Activated CD4-positive, alpha-beta T cell treated with anti-CD3 and anti-CD28 coated beads for 36 hours (primary cell): ENCODE measurements at regions not wholly inside any gene's neighbourhood (a gene's known extent, or its start where the extent isn't known, plus 50 kb on each side); places are given as distances from the start of the nearest gene placed in this dataset.
"Not testable (repeated sequence)": the region's sequence is repeated elsewhere in the genome, so short reads cannot be mapped to it uniquely, and the experiment has no call there.

Experiments
- ATAC-seq: fragments of 200-7000 bp; cut with Tn5 transposase; one replicate; pipeline ENCODE4 v1.10.0; 2021; ENCODE audit warnings: mild to moderate bottlenecking, moderate library complexity
- CTCF ChIA-PET: fragments of 350-600 bp; sonication (Branson Sonifier 250); formaldehyde crosslinking; loops from one replicate; lab custom pipeline; 2021; ENCODE audit warnings: antibody characterized with exemption; lab: Charles Lee
- POLR2A ChIA-PET: fragments of 350-600 bp; sonication (Branson Sonifier 250); formaldehyde crosslinking; loops from one replicate; lab custom pipeline; 2021; ENCODE audit warnings: antibody characterized with exemption, inconsistent platforms; lab: Charles Lee
- DNase-seq: peaks from one replicate; pipeline ENCODE4 v3.0.0-alpha.2; 2020
- H3K27ac Mint-ChIP-seq: one replicate; pipeline ENCODE4 v1.8.0; 2021; ENCODE audit warnings: mixed read lengths
- H3K27me3 Mint-ChIP-seq: one replicate; pipeline ENCODE4 v1.8.0; 2021; ENCODE audit warnings: mixed read lengths
- H3K36me3 Mint-ChIP-seq: one replicate; pipeline ENCODE4 v1.8.0; 2021; ENCODE audit warnings: low read depth, mixed read lengths
- H3K4me1 Mint-ChIP-seq: one replicate; pipeline ENCODE4 v1.8.0; 2021; ENCODE audit warnings: mixed read lengths
- H3K4me3 Mint-ChIP-seq: one replicate; pipeline ENCODE4 v1.8.0; 2021; ENCODE audit warnings: mild to moderate bottlenecking, moderate library complexity, mixed read lengths
- H3K9me3 Mint-ChIP-seq: one replicate; pipeline ENCODE4 v1.8.0; 2021; ENCODE audit warnings: low read depth, mixed read lengths
- intact Hi-C, 2 experiments: fragments of 100-400 bp; cut with DNase I in 1 of 2; cut with micrococcal nuclease in 1 of 2; formaldehyde crosslinking; loops; one replicate each; pipeline versions ENCODE4 v1.14.2 to v1.15.1; 2022 to 2024; cut with DNase I, micrococcal nuclease

DNA sequence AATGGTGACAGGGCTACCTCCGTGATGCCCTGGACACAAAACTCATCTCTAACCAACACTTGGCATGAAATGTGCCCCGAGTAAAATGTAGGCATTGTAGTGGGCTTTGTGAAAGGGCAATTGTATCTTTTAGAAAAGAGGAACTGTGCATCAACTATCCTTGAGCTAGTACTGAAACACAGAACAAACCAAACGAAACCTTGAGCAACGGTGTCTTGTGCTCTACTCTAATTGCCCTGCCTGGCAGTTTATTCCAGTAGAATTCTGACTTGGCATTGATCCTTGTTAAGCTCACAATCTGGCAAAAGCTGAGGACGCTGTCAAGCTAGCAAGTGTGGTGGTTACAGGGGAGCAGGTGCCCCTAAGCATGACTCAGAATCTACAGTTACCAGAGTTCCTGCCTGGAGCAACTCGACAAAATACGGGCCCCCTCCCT is 707.1 kb upstream of the SPRY2 start:
- ChIA-PET POLR2A (no interaction called here), CTCF (no interaction called here)
- intact Hi-C loops, result no loop called here
- DNase-seq, result no peak
- Mint-ChIP-seq H3K4me1 (no peaks in the 10 kb centered on the region), H3K36me3 (no peaks in the 10 kb centered on the region), H3K4me3 (no peak overlapping the region), H3K27me3 (no peaks in the 10 kb centered on the region), H3K27ac (no peak overlapping the region), H3K9me3 (peaks cover 3% of the 10 kb centered on the region)
- ATAC-seq, result no peak

DNA sequence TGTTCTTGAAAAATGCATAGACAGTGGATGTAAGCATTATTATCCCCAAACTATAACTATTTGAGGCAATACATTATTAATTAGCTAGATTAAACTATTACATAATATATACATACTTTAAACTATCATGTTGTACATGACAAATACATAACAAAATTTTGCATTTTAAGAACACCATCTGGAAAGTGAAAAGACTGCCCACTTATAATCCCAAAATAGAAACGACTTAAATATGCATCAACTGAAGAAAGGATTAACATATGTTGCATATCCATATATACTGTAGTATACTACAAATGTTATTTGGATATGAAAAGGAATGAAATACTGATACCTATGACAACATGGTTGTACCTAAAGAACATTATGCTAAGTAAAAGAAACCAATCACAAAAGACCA is 700.8 kb upstream of the SPRY2 start:
- intact Hi-C loops, result no loop called here
- no peak overlapping the region for H3K27ac Mint-ChIP-seq
- H3K4me3 Mint-ChIP-seq, result no peak overlapping the region
- ChIA-PET POLR2A (no interaction called here), CTCF (no interaction called here)
- peaks cover 7% of the 10 kb centered on the region for H3K9me3 Mint-ChIP-seq
- ATAC-seq (no peak), DNase-seq (no peak)
- H3K36me3 Mint-ChIP-seq, result no peaks in the 10 kb centered on the region
- H3K27me3 Mint-ChIP-seq, result no peaks in the 10 kb centered on the region
- H3K4me1 Mint-ChIP-seq, result no peaks in the 10 kb centered on the region

GRCh38 chr13:81031996-81032395 is 691.1 kb upstream of the SPRY2 start:
- no peak overlapping the region for H3K27ac Mint-ChIP-seq
- no peaks in the 10 kb centered on the region for H3K4me1 Mint-ChIP-seq
- ChIA-PET POLR2A (no interaction called here), CTCF (no interaction called here)
- DNase-seq, result no peak
- H3K27me3 Mint-ChIP-seq, result no peaks in the 10 kb centered on the region
- H3K4me3 Mint-ChIP-seq, result no peak overlapping the region
- no peak for ATAC-seq
- H3K36me3 Mint-ChIP-seq, result no peaks in the 10 kb centered on the region
- peaks cover 3% of the 10 kb centered on the region for H3K9me3 Mint-ChIP-seq
- intact Hi-C loops, result no loop called here

GRCh38 chr13:81025091-81025490 is 684.2 kb upstream of the SPRY2 start:
- no peaks in the 10 kb centered on the region for H3K36me3 Mint-ChIP-seq
- H3K9me3 Mint-ChIP-seq, result peaks cover 7% of the 10 kb centered on the region
- no peaks in the 10 kb centered on the region for H3K4me1 Mint-ChIP-seq
- H3K27ac Mint-ChIP-seq, result no peak overlapping the region
- DNase-seq (no peak), ATAC-seq (no peak)
- ChIA-PET CTCF (no interaction called here), POLR2A (no interaction called here)
- no peak overlapping the region for H3K4me3 Mint-ChIP-seq
- no peaks in the 10 kb centered on the region for H3K27me3 Mint-ChIP-seq
- intact Hi-C loops, result no loop called here

DNA sequence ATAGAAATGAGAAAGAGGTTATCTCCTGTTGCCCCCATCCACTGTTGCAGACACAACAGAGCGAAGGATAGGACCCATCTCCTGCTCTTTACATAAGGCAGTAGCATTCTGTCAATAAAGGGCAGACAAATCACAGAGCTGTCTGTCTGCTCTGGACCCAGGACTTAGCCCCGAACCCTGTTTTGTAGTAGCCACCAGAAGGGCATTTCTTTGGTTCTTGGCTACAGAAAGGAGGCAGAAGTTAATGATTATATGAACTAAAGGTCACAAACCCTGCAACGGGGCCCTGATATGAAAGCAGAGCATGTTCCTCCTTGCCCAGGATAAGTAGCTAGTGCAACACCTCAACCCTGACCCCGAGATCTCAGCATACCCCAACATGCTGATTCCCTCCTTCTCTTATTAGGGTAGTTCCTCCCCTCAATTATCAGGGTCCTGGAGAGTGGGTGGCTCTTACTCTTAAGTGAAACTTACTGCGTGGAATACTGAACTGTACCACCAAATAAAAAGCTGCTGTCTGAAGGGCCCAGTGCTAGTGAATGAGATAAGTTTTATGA is 680.4 kb upstream of the SPRY2 start:
- no peak overlapping the region for H3K27ac Mint-ChIP-seq
- DNase-seq, result no peak
- ChIA-PET POLR2A (no interaction called here), CTCF (no interaction called here)
- H3K4me1 Mint-ChIP-seq, result no peaks in the 10 kb centered on the region
- ATAC-seq, result no peak
- H3K36me3 Mint-ChIP-seq, result no peaks in the 10 kb centered on the region
- no peaks in the 10 kb centered on the region for H3K27me3 Mint-ChIP-seq
- H3K9me3 Mint-ChIP-seq, result peaks cover 9% of the 10 kb centered on the region
- no peak overlapping the region for H3K4me3 Mint-ChIP-seq
- intact Hi-C loops, result no loop called here

GRCh38 chr13:81020010-81020409 is 679.1 kb upstream of the SPRY2 start:
- ATAC-seq (no peak), DNase-seq (no peak)
- Mint-ChIP-seq H3K9me3 (peaks cover 10% of the 10 kb centered on the region), H3K27ac (no peak overlapping the region), H3K27me3 (no peaks in the 10 kb centered on the region), H3K36me3 (no peaks in the 10 kb centered on the region), H3K4me3 (no peak overlapping the region), H3K4me1 (no peaks in the 10 kb centered on the region)
- CTCF ChIA-PET, result no interaction called here
- intact Hi-C loops, result no loop called here
- POLR2A ChIA-PET, result no interaction called here

GRCh38 chr13:81018936-81019335 is 678.0 kb upstream of the SPRY2 start:
- Mint-ChIP-seq H3K4me3 (no peak overlapping the region), H3K27ac (no peak overlapping the region), H3K9me3 (peaks cover 14% of the 10 kb centered on the region), H3K4me1 (no peaks in the 10 kb centered on the region), H3K36me3 (no peaks in the 10 kb centered on the region), H3K27me3 (no peaks in the 10 kb centered on the region)
- ChIA-PET CTCF (interaction anchor here (0.5 to 2.6 kb wide), 3 partner anchors 9 to 494 kb away, joined by 3 to 16 read pairs (median 3); no protein-coding TSS in a partner anchor), POLR2A (no interaction called here)
- DNase-seq, result no peak
- no peak for ATAC-seq
- intact Hi-C loops, result loop anchor here in 1 of 2 experiments (2.0 kb wide), 1 partner anchor 676 kb away; no protein-coding TSS in a partner anchor

DNA sequence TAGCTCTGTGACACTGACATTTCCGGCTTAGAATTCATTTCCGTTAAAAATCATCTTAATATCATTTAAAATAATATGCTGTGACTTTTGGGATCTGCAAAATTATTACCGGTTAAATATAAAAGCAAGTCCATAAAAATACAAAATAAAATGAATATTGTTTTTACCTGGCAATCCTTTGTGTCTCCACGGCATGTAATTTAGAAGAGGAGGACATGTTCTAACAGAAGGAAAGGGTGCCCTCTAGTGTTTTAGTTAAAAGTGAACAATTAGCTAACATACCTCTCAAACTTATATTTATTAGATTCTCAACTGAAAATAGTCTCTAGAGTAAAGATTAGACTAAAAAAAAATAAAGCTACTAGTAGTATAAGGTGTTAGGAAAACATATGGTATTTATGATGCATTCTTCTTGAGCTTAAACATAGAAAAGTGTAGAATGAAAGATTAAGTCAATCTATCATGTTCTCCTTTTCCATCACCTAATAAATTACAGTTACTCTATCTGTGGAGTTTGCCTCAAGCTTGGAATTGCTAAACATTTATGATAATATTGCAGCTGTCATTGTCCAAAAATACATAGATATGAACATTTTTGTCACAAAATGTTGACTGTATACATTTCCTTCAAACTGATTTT is 676.7 kb upstream of the SPRY2 start:
- Mint-ChIP-seq H3K9me3 (peaks cover 11% of the 10 kb centered on the region), H3K27me3 (no peaks in the 10 kb centered on the region), H3K36me3 (no peaks in the 10 kb centered on the region), H3K4me1 (no peaks in the 10 kb centered on the region), H3K27ac (no peak overlapping the region), H3K4me3 (no peak overlapping the region)
- intact Hi-C loops, result loop anchor here (1.0 to 2.0 kb wide), 3 partner anchors 38 to 1339 kb away; no protein-coding TSS in a partner anchor
- POLR2A ChIA-PET, result interaction anchor here (0.6 kb wide), 1 partner anchor 169 kb away, joined by 3 read pairs; no protein-coding TSS in a partner anchor
- DNase-seq (no peak), ATAC-seq (no peak)
- CTCF ChIA-PET, result interaction anchor here (0.6 to 2.6 kb wide), 8 partner anchors 9 to 1339 kb away, joined by 3 to 16 read pairs (median 4); no protein-coding TSS in a partner anchor

DNA sequence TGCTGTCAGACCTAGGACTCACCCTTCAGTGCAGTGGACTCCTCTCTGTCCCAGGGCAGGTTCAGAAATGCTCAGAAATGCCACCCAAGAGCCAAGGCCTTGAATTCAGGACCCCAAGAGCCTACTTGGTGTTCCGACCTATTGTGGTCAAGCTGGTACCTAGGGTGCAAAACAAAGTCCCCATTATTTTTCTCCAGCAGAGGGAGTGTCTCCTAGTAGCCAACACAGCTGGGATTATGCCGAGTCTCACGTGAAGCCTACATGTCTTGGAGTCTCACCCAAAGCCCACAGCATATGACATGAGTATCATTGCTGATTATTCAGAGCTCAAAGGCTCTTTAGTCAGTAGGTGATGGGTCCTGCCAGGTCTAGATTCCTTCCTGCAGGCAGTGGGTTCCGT is 671.1 kb upstream of the SPRY2 start:
- Mint-ChIP-seq H3K27ac (no peak overlapping the region), H3K9me3 (peaks cover 12% of the 10 kb centered on the region), H3K4me3 (no peak overlapping the region), H3K36me3 (no peaks in the 10 kb centered on the region), H3K27me3 (no peaks in the 10 kb centered on the region), H3K4me1 (no peaks in the 10 kb centered on the region)
- no peak for DNase-seq
- no peak for ATAC-seq
- intact Hi-C loops, result no loop called here
- ChIA-PET CTCF (no interaction called here), POLR2A (no interaction called here)

GRCh38 chr13:81001828-81002385 is 661.0 kb upstream of the SPRY2 start:
- Mint-ChIP-seq H3K36me3 (no peaks in the 10 kb centered on the region), H3K27ac (no peak overlapping the region), H3K4me1 (no peaks in the 10 kb centered on the region), H3K4me3 (no peak overlapping the region), H3K9me3 (peaks cover 4% of the 10 kb centered on the region), H3K27me3 (no peaks in the 10 kb centered on the region)
- intact Hi-C loops, result no loop called here
- DNase-seq (no peak), ATAC-seq (no peak)
- CTCF ChIA-PET, result interaction anchor here (0.6 kb wide), 1 partner anchor 1073 kb away, joined by 3 read pairs; no protein-coding TSS in a partner anchor
- POLR2A ChIA-PET, result no interaction called here

GRCh38 chr13:80998603-80999002 is 657.7 kb upstream of the SPRY2 start:
- DNase-seq, ATAC-seq, POLR2A ChIA-PET, H3K4me1 Mint-ChIP-seq, H3K27me3 Mint-ChIP-seq, H3K4me3 Mint-ChIP-seq, H3K36me3 Mint-ChIP-seq, H3K27ac Mint-ChIP-seq, H3K9me3 Mint-ChIP-seq, intact Hi-C loops: not testable (repeated sequence)
- CTCF ChIA-PET, result interaction anchor here (0.6 kb wide), 1 partner anchor 101 kb away, joined by 3 read pairs; no protein-coding TSS in a partner anchor

DNA sequence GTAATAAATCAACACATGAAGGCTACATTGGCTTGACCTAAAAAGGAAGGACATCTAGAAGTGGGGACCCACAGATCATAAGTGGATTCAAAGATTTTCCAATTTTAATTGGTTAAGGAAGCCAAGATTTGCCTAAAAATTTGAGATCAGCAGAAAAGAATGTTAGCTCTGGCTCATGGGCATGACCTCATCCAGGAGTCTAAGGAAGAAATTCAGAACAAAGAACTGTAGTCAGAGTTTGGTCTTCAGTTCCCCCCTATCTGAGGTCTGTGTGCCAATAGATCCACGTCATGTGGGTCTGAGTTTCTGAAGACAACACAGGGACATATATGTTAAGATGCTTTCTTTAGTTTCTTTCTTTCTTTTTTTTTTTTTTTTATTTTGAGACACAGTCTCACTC is 648.8 kb upstream of the SPRY2 start:
- ATAC-seq, result no peak
- Mint-ChIP-seq H3K27ac (no peak overlapping the region), H3K27me3 (no peaks in the 10 kb centered on the region), H3K9me3 (peaks cover 10% of the 10 kb centered on the region), H3K4me1 (no peaks in the 10 kb centered on the region), H3K4me3 (no peak overlapping the region), H3K36me3 (no peaks in the 10 kb centered on the region)
- CTCF ChIA-PET, result no interaction called here
- POLR2A ChIA-PET, result no interaction called here
- DNase-seq, result no peak
- intact Hi-C loops, result no loop called here
